Body of pancreas (tissue), 4 donors: ENCODE measurements at regions not wholly inside any gene's neighbourhood (a gene's known extent, or its start where the extent isn't known, plus 50 kb on each side); places are given as distances from the start of the nearest gene placed in this dataset.

Experiments used
- CTCF ChIP-seq, 7 experiments: fragments of 450-650 bp in 4 of 7; fragments of 200-600 bp in 3 of 7; sonication (generic) in 3 of 7; IDR thresholded peaks; one replicate each; pipeline ENCODE4 v1.5.1; 2016 to 2019; ENCODE audit warnings: antibody characterized with exemption in 7 of 7
- POLR2A ChIP-seq, 3 donors: fragments of 450-650 bp; IDR thresholded peaks; one replicate each; pipeline ENCODE4 v1.6.1; 2016; ENCODE audit warnings: antibody characterized with exemption in 3 of 3, mild to moderate bottlenecking in 2 of 3

GRCh38 chr4:157819693-157820464 is 352.9 kb downstream of the GASK1B start:
- peak in 2 of 3 donors; percentile 26 to 37 for TF ChIP-seq POLR2A (IDR thresholded peaks at IDR 0.05)
- TF ChIP-seq CTCF (IDR thresholded peaks at IDR 0.05) = peak in 1 of 7 experiments; percentile 20
